22Rv1 (cell line): ENCODE measurements at regions not wholly inside any gene's neighbourhood (a gene's known extent, or its start where the extent isn't known, plus 50 kb on each side); places are given as distances from the start of the nearest gene placed in this dataset.

Source experiments
- H3K27ac ChIP-seq: fragments of 450-650 bp; 2 replicates; pipeline ENCODE4 v1.5.1; 2017
- ZFX ChIP-seq: fragments of 450-650 bp; IDR thresholded peaks from 2 replicates; pipeline ENCODE4 v1.6.1; 2017; ENCODE audit warnings: antibody characterized with exemption, borderline replicate concordance
- TF ChIP-seq, protein P1 (sequence below): fragments of 450-650 bp; IDR thresholded peaks from 2 replicates; pipeline ENCODE4 v1.5.1; 2017; ENCODE audit warnings: mild to moderate bottlenecking

DNA sequence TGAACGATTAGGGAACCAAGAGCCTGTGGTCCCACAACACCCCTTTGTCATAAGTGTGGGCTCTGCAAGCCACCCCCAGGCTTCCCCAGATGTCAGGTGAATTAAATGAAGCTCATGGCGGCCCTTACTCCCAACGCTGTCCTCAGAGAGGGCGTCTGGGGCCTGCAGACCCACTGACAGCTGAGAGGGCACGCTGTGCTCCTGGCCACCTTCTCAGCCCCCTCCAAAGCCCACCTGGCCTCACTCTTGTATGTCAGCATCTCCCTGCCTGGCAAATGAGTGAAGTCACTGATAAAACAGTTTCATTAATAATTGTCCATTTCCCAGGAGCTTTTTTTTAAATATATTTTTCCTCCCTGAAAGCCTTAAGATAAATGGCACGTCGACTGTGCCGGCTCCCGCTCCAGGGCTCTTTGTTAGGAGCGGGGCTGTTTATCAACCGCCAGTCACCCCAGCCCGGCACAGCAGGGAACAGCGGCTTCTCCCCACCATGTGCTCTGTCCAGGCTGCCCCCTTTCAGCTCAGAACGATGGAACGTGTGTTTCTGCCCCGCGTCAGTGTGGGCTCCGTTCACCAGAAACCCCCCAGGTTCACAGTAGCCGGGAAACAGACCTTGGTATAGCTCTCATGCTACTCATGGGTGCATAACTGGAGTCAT is 94.7 kb upstream of the SFSWAP start:
- H3K27ac ChIP-seq = no peak overlapping the region
- TF ChIP-seq, protein P1, sequence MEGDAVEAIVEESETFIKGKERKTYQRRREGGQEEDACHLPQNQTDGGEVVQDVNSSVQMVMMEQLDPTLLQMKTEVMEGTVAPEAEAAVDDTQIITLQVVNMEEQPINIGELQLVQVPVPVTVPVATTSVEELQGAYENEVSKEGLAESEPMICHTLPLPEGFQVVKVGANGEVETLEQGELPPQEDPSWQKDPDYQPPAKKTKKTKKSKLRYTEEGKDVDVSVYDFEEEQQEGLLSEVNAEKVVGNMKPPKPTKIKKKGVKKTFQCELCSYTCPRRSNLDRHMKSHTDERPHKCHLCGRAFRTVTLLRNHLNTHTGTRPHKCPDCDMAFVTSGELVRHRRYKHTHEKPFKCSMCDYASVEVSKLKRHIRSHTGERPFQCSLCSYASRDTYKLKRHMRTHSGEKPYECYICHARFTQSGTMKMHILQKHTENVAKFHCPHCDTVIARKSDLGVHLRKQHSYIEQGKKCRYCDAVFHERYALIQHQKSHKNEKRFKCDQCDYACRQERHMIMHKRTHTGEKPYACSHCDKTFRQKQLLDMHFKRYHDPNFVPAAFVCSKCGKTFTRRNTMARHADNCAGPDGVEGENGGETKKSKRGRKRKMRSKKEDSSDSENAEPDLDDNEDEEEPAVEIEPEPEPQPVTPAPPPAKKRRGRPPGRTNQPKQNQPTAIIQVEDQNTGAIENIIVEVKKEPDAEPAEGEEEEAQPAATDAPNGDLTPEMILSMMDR = no peak

DNA sequence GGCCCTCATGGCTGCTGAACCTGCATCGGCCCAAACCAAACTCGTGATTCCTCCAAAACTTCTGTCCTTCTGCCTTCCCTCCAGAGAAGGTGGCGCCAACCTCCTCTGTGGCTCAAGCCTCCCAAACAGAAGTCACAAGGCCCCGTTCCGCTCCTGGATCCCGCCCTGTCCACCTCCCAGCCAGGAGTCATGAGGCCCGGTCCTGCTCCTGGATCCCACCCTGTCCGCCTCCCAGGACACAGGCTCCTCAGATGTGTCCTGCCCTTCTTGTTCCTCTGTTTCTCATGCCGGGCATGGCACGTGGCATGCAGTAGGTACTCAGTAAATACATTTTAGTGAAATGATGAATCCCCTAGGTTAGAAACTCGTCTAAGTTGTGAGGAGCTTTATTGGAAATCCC is 94.2 kb upstream of the SFSWAP start:
- TF ChIP-seq ZFX = no peak
- TF ChIP-seq, protein P1 = no peak
- H3K27ac ChIP-seq = no peak overlapping the region

DNA sequence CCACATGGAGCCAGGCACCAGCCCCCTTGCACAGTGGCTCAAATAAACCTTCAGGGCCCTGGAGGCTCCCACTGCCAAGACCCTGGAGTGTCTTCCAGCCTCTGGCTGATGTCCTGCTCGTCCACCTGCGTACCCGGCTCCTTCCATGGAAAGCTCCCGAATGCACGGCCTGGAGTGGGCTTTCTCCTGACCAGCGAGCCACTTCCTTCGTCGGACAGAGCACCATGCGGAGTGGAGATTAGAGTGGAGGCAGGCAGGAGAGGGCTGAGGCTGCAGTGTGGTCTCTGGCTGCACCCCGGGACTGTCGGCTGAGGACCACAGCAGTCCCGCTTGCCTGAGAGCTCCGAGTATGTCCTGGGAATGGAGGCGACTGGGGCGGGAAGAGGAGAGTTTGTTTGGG is 93.7 kb upstream of the SFSWAP start:
- no peak overlapping the region for H3K27ac ChIP-seq
- TF ChIP-seq, protein P1 = no peak
- TF ChIP-seq ZFX = no peak

GRCh38 chr12:131617596-131618302 is 93.1 kb upstream of the SFSWAP start:
- H3K27ac ChIP-seq = no peak overlapping the region
- TF ChIP-seq ZFX = no peak
- TF ChIP-seq, protein P1 = no peak

DNA sequence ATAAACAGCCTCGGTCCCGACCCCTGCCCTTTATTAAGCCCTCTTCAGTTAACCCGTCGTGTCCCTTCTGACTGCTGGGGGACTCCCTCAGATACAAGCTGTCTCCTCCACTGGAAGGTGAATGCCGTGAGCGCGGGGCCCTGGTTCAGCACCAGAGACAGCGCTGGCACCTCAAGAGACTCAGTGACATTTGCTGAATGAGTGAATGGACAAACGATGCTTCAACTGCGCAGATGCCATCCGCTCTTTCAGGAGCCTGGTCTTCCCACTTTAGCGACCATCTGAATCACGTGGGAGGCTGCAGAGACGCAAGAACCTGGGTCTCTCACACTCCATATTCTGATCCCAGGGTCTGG is 92.6 kb upstream of the SFSWAP start:
- no peak overlapping the region for H3K27ac ChIP-seq
- TF ChIP-seq ZFX = no peak
- TF ChIP-seq, protein P1 = no peak

DNA sequence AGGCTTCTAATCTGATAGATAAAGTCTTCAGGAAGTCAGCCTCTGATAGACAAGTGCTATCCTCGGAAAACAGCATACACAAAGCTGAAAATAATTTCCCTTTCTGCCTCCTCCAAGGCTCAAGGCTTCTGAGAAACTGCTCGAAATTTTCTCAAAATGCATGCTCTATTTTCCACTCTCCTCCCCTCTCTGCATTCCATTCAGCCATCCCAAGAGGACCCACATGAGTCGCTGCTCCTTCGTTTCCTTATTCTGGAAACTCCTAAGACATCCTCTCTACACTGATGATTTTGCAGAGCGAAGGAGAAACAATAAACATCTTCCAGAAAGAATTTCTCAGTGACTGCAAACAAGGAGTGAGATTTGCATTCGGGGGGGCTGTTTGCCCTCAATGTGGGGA is 92.2 kb upstream of the SFSWAP start:
- TF ChIP-seq ZFX = no peak
- TF ChIP-seq, protein P1 = no peak
- H3K27ac ChIP-seq = no peak overlapping the region

- TF ChIP-seq, protein P1 = no peak
- no peak for TF ChIP-seq ZFX
- H3K27ac ChIP-seq = no peak overlapping the region
These were observed 91.7 kb upstream of the SFSWAP start for GRCh38 chr12:131619106-131619642.
